Loucy (cell line): ENCODE measurements at regions not wholly inside any gene's neighbourhood (a gene's known extent, or its start where the extent isn't known, plus 50 kb on each side); places are given as distances from the start of the nearest gene placed in this dataset.

Experiments
- H2AFZ ChIP-seq: fragments of 200-600 bp; sonication (generic); 2 replicates; pipeline ENCODE4 v1.6.0; 2016; ENCODE audit warnings: antibody characterized with exemption, mild to moderate bottlenecking, low read length, moderate library complexity
- H3F3A ChIP-seq: fragments of 200-600 bp; 2 replicates; pipeline ENCODE4 v1.6.0; 2016; ENCODE audit warnings: antibody characterized with exemption, low read depth, mild to moderate bottlenecking
- H3K27me3 ChIP-seq: fragments of 200-600 bp; sonication (generic); 2 replicates; pipeline ENCODE4 v1.6.1; 2014; ENCODE audit warnings: low read length, mild to moderate bottlenecking; ENCODE audit not compliant: insufficient read depth, poor library complexity, severe bottlenecking
- H3K36me3 ChIP-seq: fragments of 200-600 bp; sonication (generic); 2 replicates; pipeline ENCODE4 v1.6.1; 2016; ENCODE audit warnings: low read length; ENCODE audit not compliant: insufficient read depth
- H3K4me1 ChIP-seq: fragments of 200-600 bp; sonication (generic); 2 replicates; pipeline ENCODE4 v1.5.1; 2014; ENCODE audit warnings: low read length, mild to moderate bottlenecking; ENCODE audit not compliant: insufficient read depth, poor library complexity, severe bottlenecking
- H3K4me2 ChIP-seq: fragments of 200-600 bp; sonication (generic); 2 replicates; pipeline ENCODE4 v1.6.0; 2014; ENCODE audit warnings: antibody characterized with exemption, low read length, low read depth, mild to moderate bottlenecking; ENCODE audit not compliant: poor library complexity, severe bottlenecking
- H3K4me3 ChIP-seq: fragments of 200-600 bp; sonication (generic); 2 replicates; pipeline ENCODE4 v1.5.1; 2014; ENCODE audit warnings: low read length, mild to moderate bottlenecking, mixed read lengths; ENCODE audit not compliant: poor library complexity, severe bottlenecking
- H3K79me2 ChIP-seq: fragments of 200-600 bp; sonication (generic); 2 replicates; pipeline ENCODE4 v1.6.1; 2014; ENCODE audit warnings: low read length; ENCODE audit not compliant: insufficient read depth
- H3K9ac ChIP-seq: fragments of 200-600 bp; sonication (generic); 2 replicates; pipeline ENCODE4 v1.6.0; 2014; ENCODE audit warnings: mild to moderate bottlenecking, low read depth, low read length, moderate library complexity; ENCODE audit not compliant: poor library complexity, severe bottlenecking
- H3K9me2 ChIP-seq: fragments of 200-600 bp; sonication (generic); replicated peaks from 2 replicates; pipeline ENCODE4 v1.6.1; 2016; ENCODE audit warnings: low read depth, low read length, mixed read lengths
- H3K9me3 ChIP-seq: fragments of 200-600 bp; sonication (generic); 2 replicates; pipeline ENCODE4 v1.6.1; 2014; ENCODE audit warnings: mild to moderate bottlenecking, antibody characterized with exemption, low read length, low read depth; ENCODE audit not compliant: insufficient read depth
- H4K20me1 ChIP-seq: fragments of 200-600 bp; sonication (generic); 2 replicates; pipeline ENCODE4 v1.6.0; 2014; ENCODE audit warnings: antibody characterized with exemption, low read length, mild to moderate bottlenecking; ENCODE audit not compliant: insufficient read depth, poor library complexity, severe bottlenecking
- CTCF ChIP-seq: fragments of 200-600 bp; sonication (generic); conservative IDR thresholded peaks from 2 replicates; pipeline ENCODE4 v1.5.1; 2014; ENCODE audit warnings: mild to moderate bottlenecking, antibody characterized with exemption, low read length
- EZH2phosphoT487 ChIP-seq: fragments of 200-600 bp; IDR thresholded peaks from 2 replicates; pipeline ENCODE4 v1.6.1; 2018; ENCODE audit warnings: antibody characterized with exemption, mild to moderate bottlenecking, moderate library complexity, borderline replicate concordance

- no peak for TF ChIP-seq EZH2phosphoT487
- no peak for TF ChIP-seq CTCF
- Histone ChIP-seq H4K20me1 (no peaks in the 10 kb centered on the region), H3K27me3 (no peaks in the 10 kb centered on the region), H3K79me2 (no peaks in the 10 kb centered on the region), H3F3A (no peaks in the 10 kb centered on the region), H3K36me3 (no peaks in the 10 kb centered on the region), H2AFZ (no peak overlapping the region), H3K9me3 (no peaks in the 10 kb centered on the region), H3K9me2 (no peaks in the 10 kb centered on the region), H3K9ac (no peak overlapping the region), H3K4me1 (no peaks in the 10 kb centered on the region), H3K4me3 (no peak overlapping the region), H3K4me2 (no peak overlapping the region)
Measured at GRCh38 chr18:43393174-43393573, 115.9 kb upstream of the SYT4 start.

GRCh38 chr18:43396266-43396665 lies 119.0 kb upstream of the SYT4 start:
- no peaks in the 10 kb centered on the region for H3F3A ChIP-seq
- H3K4me2 ChIP-seq, result no peak overlapping the region
- H3K9ac ChIP-seq, result no peak overlapping the region
- no peak overlapping the region for H2AFZ ChIP-seq
- no peaks in the 10 kb centered on the region for H3K9me3 ChIP-seq
- no peak overlapping the region for H3K4me3 ChIP-seq
- no peaks in the 10 kb centered on the region for H4K20me1 ChIP-seq
- H3K4me1 ChIP-seq, result no peaks in the 10 kb centered on the region
- H3K27me3 ChIP-seq, result no peaks in the 10 kb centered on the region
- no peaks in the 10 kb centered on the region for H3K9me2 ChIP-seq
- TF ChIP-seq EZH2phosphoT487 (no peak), CTCF (peak; percentile 65)
- no peaks in the 10 kb centered on the region for H3K79me2 ChIP-seq
- H3K36me3 ChIP-seq, result no peaks in the 10 kb centered on the region

- Histone ChIP-seq H3K27me3 (no peaks in the 10 kb centered on the region), H4K20me1 (no peaks in the 10 kb centered on the region), H3F3A (no peaks in the 10 kb centered on the region), H3K79me2 (no peaks in the 10 kb centered on the region), H3K4me3 (no peak overlapping the region), H3K4me1 (no peaks in the 10 kb centered on the region), H2AFZ (no peak overlapping the region), H3K36me3 (no peaks in the 10 kb centered on the region), H3K9ac (no peak overlapping the region), H3K9me2 (no peaks in the 10 kb centered on the region), H3K9me3 (no peaks in the 10 kb centered on the region), H3K4me2 (no peak overlapping the region)
- TF ChIP-seq CTCF (no peak), EZH2phosphoT487 (no peak)
Measured at GRCh38 chr18:43398601-43399000, 121.3 kb upstream of the SYT4 start.
